Mesenchymal stem cell (in vitro differentiated cells and primary cell): ENCODE measurements at regions not wholly inside any gene's neighbourhood (a gene's known extent, or its start where the extent isn't known, plus 50 kb on each side); places are given as distances from the start of the nearest gene placed in this dataset.
"Not testable (repeated sequence)": the region's sequence is repeated elsewhere in the genome, so short reads cannot be mapped to it uniquely, and the experiment has no call there.

Source experiments
- DNase-seq: peaks from one replicate; pipeline ENCODE4 v3.0.0-alpha.2; 2013
- H2AFZ ChIP-seq: one replicate; pipeline ENCODE4 v1.6.1; 2013; ENCODE audit warnings: low read depth, mild to moderate bottlenecking, control low read depth, inconsistent platforms, low read length, moderate library complexity
- H2AK5ac ChIP-seq: 2 replicates; pipeline ENCODE4 v1.6.1; 2013; ENCODE audit warnings: low read length, moderate library complexity, mild to moderate bottlenecking, inconsistent platforms; ENCODE audit not compliant: severe bottlenecking
- H2BK120ac ChIP-seq: one replicate; pipeline ENCODE4 v1.6.1; 2013; ENCODE audit warnings: low read depth, mild to moderate bottlenecking, inconsistent platforms, low read length, moderate library complexity
- H2BK12ac ChIP-seq, 2 experiments: one replicate each; pipeline ENCODE4 v1.6.1; 2013; ENCODE audit warnings: inconsistent platforms in 2 of 2, low read length in 2 of 2, mild to moderate bottlenecking in 2 of 2, moderate library complexity in 2 of 2, control low read depth in 1 of 2
- H2BK15ac ChIP-seq: one replicate; pipeline ENCODE4 v1.6.1; 2013; ENCODE audit warnings: mild to moderate bottlenecking, low read depth, inconsistent platforms; ENCODE audit not compliant: poor library complexity, severe bottlenecking
- H2BK5ac ChIP-seq: 2 replicates; pipeline ENCODE4 v1.6.1; 2013; ENCODE audit warnings: low read depth, mild to moderate bottlenecking, low read length, control low read depth, inconsistent platforms; ENCODE audit not compliant: poor library complexity, severe bottlenecking
- H3K14ac ChIP-seq, 2 experiments: one replicate each; pipeline ENCODE4 v1.6.1; 2013; ENCODE audit warnings: inconsistent platforms in 2 of 2, low read length in 2 of 2, control low read depth in 1 of 2, mild to moderate bottlenecking in 1 of 2, moderate library complexity in 1 of 2
- H3K18ac ChIP-seq, 2 experiments: one replicate each; pipeline ENCODE4 v1.6.1; 2013; ENCODE audit warnings: inconsistent platforms in 2 of 2, low read length in 2 of 2, control low read depth in 1 of 2, low read depth in 1 of 2, mild to moderate bottlenecking in 1 of 2
- H3K23ac ChIP-seq, 2 experiments: one replicate each; pipeline ENCODE4 v1.6.1; 2013; ENCODE audit warnings: inconsistent platforms in 2 of 2, low read length in 2 of 2, mild to moderate bottlenecking in 2 of 2, moderate library complexity in 2 of 2, control low read depth in 1 of 2
- H3K27ac ChIP-seq: 2 replicates; pipeline ENCODE4 v1.5.1; 2013; ENCODE audit warnings: mild to moderate bottlenecking, moderate library complexity, low read length, control low read depth, inconsistent platforms; ENCODE audit not compliant: poor library complexity, severe bottlenecking
- H3K27me3 ChIP-seq, 2 experiments: 2 replicates each; pipeline versions ENCODE4 v1.6.1 to v1.7.0; 2013; ENCODE audit warnings: low read length in 2 of 2, mild to moderate bottlenecking in 2 of 2, moderate library complexity in 2 of 2, control low read depth in 1 of 2, inconsistent platforms in 1 of 2; ENCODE audit not compliant: control insufficient read depth in 1 of 2, insufficient read depth in 1 of 2
- H3K36me3 ChIP-seq, 2 experiments: 2 replicates each; pipeline versions ENCODE4 v1.6.1 to v1.7.0; 2013; ENCODE audit warnings: low read length in 2 of 2, control low read depth in 1 of 2, inconsistent platforms in 1 of 2, low read depth in 1 of 2, mild to moderate bottlenecking in 1 of 2; ENCODE audit not compliant: insufficient read depth in 2 of 2, control insufficient read depth in 1 of 2
- H3K4ac ChIP-seq, 2 experiments: one replicate each; pipeline ENCODE4 v1.6.1; 2013; ENCODE audit warnings: inconsistent platforms in 2 of 2, low read length in 2 of 2, mild to moderate bottlenecking in 2 of 2, moderate library complexity in 2 of 2, control low read depth in 1 of 2, low read depth in 1 of 2
- H3K4me1 ChIP-seq: 2 replicates; pipeline ENCODE4 v1.6.1; 2013; ENCODE audit warnings: low read depth, low read length, control low read depth; ENCODE audit not compliant: control insufficient read depth, insufficient read depth
- H3K4me2 ChIP-seq: 2 replicates; pipeline ENCODE4 v1.6.1; 2013; ENCODE audit warnings: low read length, mild to moderate bottlenecking, inconsistent platforms; ENCODE audit not compliant: poor library complexity, severe bottlenecking
- H3K4me3 ChIP-seq, 2 experiments: 2 replicates each; pipeline versions ENCODE4 v1.5.1 to v1.7.0; 2013; ENCODE audit warnings: low read length in 2 of 2, mild to moderate bottlenecking in 2 of 2, control low read depth in 1 of 2, low read depth in 1 of 2; ENCODE audit not compliant: insufficient read depth in 1 of 2
- H3K79me1 ChIP-seq: replicated peaks from 2 replicates; pipeline ENCODE4 v1.6.1; 2013; ENCODE audit warnings: mild to moderate bottlenecking, control low read depth, low read length, inconsistent platforms; ENCODE audit not compliant: poor library complexity, severe bottlenecking
- H3K9ac ChIP-seq: 2 replicates; pipeline ENCODE4 v1.7.0; 2013; ENCODE audit warnings: mild to moderate bottlenecking, low read length, moderate library complexity
- H3K9me3 ChIP-seq: 2 replicates; pipeline ENCODE4 v1.7.0; 2013; ENCODE audit warnings: mild to moderate bottlenecking, low read length; ENCODE audit not compliant: control insufficient read depth
- H4K8ac ChIP-seq: one replicate; pipeline ENCODE4 v1.6.1; 2013; ENCODE audit warnings: inconsistent platforms, mild to moderate bottlenecking, low read length, moderate library complexity
- H4K91ac ChIP-seq: one replicate; pipeline ENCODE4 v1.6.1; 2013; ENCODE audit warnings: mild to moderate bottlenecking, low read length, inconsistent platforms
- WGBS: methylation state at CpG from one replicate; pipeline ENCODE4 v1.1.7; 2013; ENCODE audit warnings: mixed read lengths; 5-methylcytosine and 5-hydroxymethylcytosine counted together

- H3K79me1 ChIP-seq, H3K14ac ChIP-seq, H3K4me1 ChIP-seq, H3K9me3 ChIP-seq, H3K9ac ChIP-seq, H3K36me3 ChIP-seq, H3K23ac ChIP-seq, H3K4ac ChIP-seq, H2BK12ac ChIP-seq, H3K4me3 ChIP-seq, H2AFZ ChIP-seq, H3K4me2 ChIP-seq, H2BK5ac ChIP-seq, H3K27me3 ChIP-seq, H2AK5ac ChIP-seq, H4K91ac ChIP-seq, H3K27ac ChIP-seq: not testable (repeated sequence)
- Histone ChIP-seq H3K18ac (peak overlapping the region; percentile 21 to 66), H4K8ac (peak overlapping the region; percentile 41), H2BK120ac (peak overlapping the region; percentile 61), H2BK15ac (peak overlapping the region; percentile 28)
- 75% methylated on average over 6 of the region's 7 CpGs for WGBS
- DNase-seq = peak; percentile 30
These were observed 122.0 kb downstream of the AHR start for GRCh38 chr7:17420308-17421015.

DNA sequence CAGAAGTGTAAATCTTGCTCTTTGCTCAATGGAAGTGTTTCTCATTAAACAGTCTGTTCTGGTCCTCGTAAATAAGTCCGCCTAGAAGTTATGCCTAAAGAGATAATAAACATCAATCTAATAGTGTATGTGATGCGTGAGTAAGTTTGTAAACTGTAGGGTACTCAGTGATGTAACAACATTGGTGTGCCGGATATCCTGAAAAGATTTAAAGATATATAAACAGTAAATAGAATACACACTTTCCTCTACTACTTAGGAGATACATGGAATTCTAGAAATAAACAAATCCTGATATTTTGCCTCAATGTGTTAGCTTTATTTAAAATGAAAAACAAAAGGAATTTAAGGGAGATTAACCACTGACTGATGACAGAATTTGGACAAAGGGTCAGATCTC, 123.5 kb downstream of the AHR start:
- H2AK5ac ChIP-seq = no peak overlapping the region
- 6% methylated on average over 2 of the region's 4 CpGs for WGBS

GRCh38 chr7:17422966-17423365, 124.5 kb downstream of the AHR start:
- no peak overlapping the region for H2BK5ac ChIP-seq
- no peak overlapping the region for H2BK120ac ChIP-seq
- no CpG with 5 or more reads among the region's 2 CpGs for WGBS
- no peak overlapping the region for H3K4ac ChIP-seq
- DNase-seq = no peak
- H3K18ac ChIP-seq = no peak overlapping the region
- no peaks in the 10 kb centered on the region for H3K36me3 ChIP-seq
- H3K14ac ChIP-seq = no peak overlapping the region
- H2BK12ac ChIP-seq = no peak overlapping the region
- H3K4me1 ChIP-seq = no peaks in the 10 kb centered on the region
- H4K91ac ChIP-seq = no peak overlapping the region
- H4K8ac ChIP-seq = no peak overlapping the region
- H3K9me3 ChIP-seq = peaks cover 8% of the 10 kb centered on the region
- no peak overlapping the region for H3K4me2 ChIP-seq
- H3K27ac ChIP-seq = no peak overlapping the region
- H3K27me3 ChIP-seq = no peaks in the 10 kb centered on the region
- no peak overlapping the region for H2AFZ ChIP-seq
- no peak overlapping the region for H2AK5ac ChIP-seq
- H3K79me1 ChIP-seq = no peaks in the 10 kb centered on the region
- H3K9ac ChIP-seq = no peak overlapping the region
- H3K4me3 ChIP-seq = no peak overlapping the region
- H2BK15ac ChIP-seq = no peak overlapping the region
- H3K23ac ChIP-seq = no peak overlapping the region

More for the DNA sequence above, 123.5 kb downstream of the AHR start:
- no peak overlapping the region for H3K14ac ChIP-seq
- no peaks in the 10 kb centered on the region for H3K79me1 ChIP-seq
- H2BK120ac ChIP-seq = no peak overlapping the region
- H3K4me2 ChIP-seq = no peak overlapping the region
- H3K4me3 ChIP-seq = no peak overlapping the region
- no peak overlapping the region for H4K91ac ChIP-seq
- H3K23ac ChIP-seq = no peak overlapping the region
- no peaks in the 10 kb centered on the region for H3K4me1 ChIP-seq
- H2BK12ac ChIP-seq = no peak overlapping the region
- H4K8ac ChIP-seq = no peak overlapping the region
- no peaks in the 10 kb centered on the region for H3K27me3 ChIP-seq
- peaks cover under 1% of the 10 kb centered on the region for H3K9me3 ChIP-seq
- H3K27ac ChIP-seq = no peak overlapping the region
- H3K4ac ChIP-seq = no peak overlapping the region
- no peak overlapping the region for H2AFZ ChIP-seq
- no peak overlapping the region for H2BK5ac ChIP-seq
- no peak overlapping the region for H2BK15ac ChIP-seq
- DNase-seq = peak; percentile 69
- no peak overlapping the region for H3K18ac ChIP-seq
- H3K36me3 ChIP-seq = no peaks in the 10 kb centered on the region
- H3K9ac ChIP-seq = no peak overlapping the region

DNA sequence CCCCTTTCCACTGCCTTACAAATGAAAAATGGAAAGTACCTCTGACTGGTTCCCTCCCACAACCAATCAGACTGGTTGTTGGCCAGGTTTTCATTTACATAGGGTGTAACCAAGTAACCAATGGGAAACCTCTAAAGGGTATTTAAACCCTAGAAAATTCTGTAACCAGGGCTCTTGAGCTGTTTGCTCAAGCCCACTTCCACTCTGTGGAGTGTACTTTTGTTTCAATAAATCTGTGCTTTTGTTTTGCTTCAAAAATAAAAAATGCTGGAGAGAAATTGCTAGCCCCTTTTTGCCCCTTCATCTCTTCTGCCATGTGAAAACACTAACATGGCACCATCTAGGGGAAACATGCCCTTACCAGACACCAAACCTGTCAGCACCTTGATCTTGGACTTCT, 129.5 kb downstream of the AHR start:
- no peak overlapping the region for H3K27ac ChIP-seq
- no peak overlapping the region for H2BK15ac ChIP-seq
- H3K27me3 ChIP-seq = no peaks in the 10 kb centered on the region
- H3K23ac ChIP-seq = no peak overlapping the region
- H2AFZ ChIP-seq = no peak overlapping the region
- H3K9ac ChIP-seq = no peak overlapping the region
- H3K79me1 ChIP-seq = no peaks in the 10 kb centered on the region
- no peak overlapping the region for H3K4me3 ChIP-seq
- no peak overlapping the region for H3K18ac ChIP-seq
- no peak overlapping the region for H2BK120ac ChIP-seq
- H3K36me3 ChIP-seq = peaks cover 0 to 4% of the 10 kb centered on the region in 2 experiments
- no peak overlapping the region for H2BK5ac ChIP-seq
- H3K4ac ChIP-seq = no peak overlapping the region
- H2AK5ac ChIP-seq = no peak overlapping the region
- DNase-seq = no peak
- H4K8ac ChIP-seq = no peak overlapping the region
- peaks cover 21% of the 10 kb centered on the region for H3K9me3 ChIP-seq
- H3K4me2 ChIP-seq = no peak overlapping the region
- no peak overlapping the region for H2BK12ac ChIP-seq
- H3K4me1 ChIP-seq = no peaks in the 10 kb centered on the region
- no peak overlapping the region for H4K91ac ChIP-seq
- H3K14ac ChIP-seq = no peak overlapping the region
